GM12878 (cell line): ENCODE measurements at regions not wholly inside any gene's neighbourhood (a gene's known extent, or its start where the extent isn't known, plus 50 kb on each side); places are given as distances from the start of the nearest gene placed in this dataset.

Experiments
- ATAC-seq: fragments of 200-7000 bp; cut with Tn5 transposase; 3 replicates; pipeline ENCODE4 v1.9.1; 2020; ENCODE audit warnings: mild to moderate bottlenecking, moderate library complexity
- BruUV-seq: library from RNA; stranded (reverse); fragments of 400-500 nt; replicated peaks from 2 replicates; lab custom pipeline; 2021; lab: Mats Ljungman, UMichigan
- CTCF ChIA-PET: fragments of 300-600 bp; sonication (Branson Sonifier 250); formaldehyde crosslinking; extraction: SDS; loops from one replicate; lab custom pipeline; 2021; ENCODE audit warnings: inconsistent platforms; lab: Yijun Ruan, JAX
- POLR2A ChIA-PET: fragments of 350-600 bp; formaldehyde crosslinking; extraction: SDS; loops from one replicate; lab custom pipeline; 2021; ENCODE audit warnings: inconsistent platforms; lab: Charles Lee
- RAD21 ChIA-PET: fragments of 300-600 bp; sonication (Branson Sonifier 250); formaldehyde crosslinking; loops from one replicate; lab custom pipeline; 2023; ENCODE audit warnings: antibody characterized with exemption; ENCODE audit not compliant: unreplicated experiment; lab: Charles Lee
- SMC1A ChIA-PET: fragments of 300-600 bp; sonication (Branson Sonifier 250); formaldehyde crosslinking; loops from one replicate; lab custom pipeline; 2023; ENCODE audit not compliant: unreplicated experiment, uncharacterized antibody; lab: Charles Lee
- DNase-seq: peaks from one replicate; pipeline ENCODE4 v3.0.0-alpha.2; 2011; ENCODE audit warnings: low read depth, low spot score
- FAIRE-seq: peaks from 3 replicates; lab custom pipeline; 2011; peaks lifted over from hg19 to GRCh38; lab: Jason Lieb, UNC
- H2AFZ ChIP-seq: 2 replicates; pipeline ENCODE4 v1.6.0; 2011; ENCODE audit warnings: low read depth, low read length, control low read depth; ENCODE audit not compliant: control insufficient read depth
- H3K27ac ChIP-seq: 2 replicates; pipeline ENCODE4 v1.5.1; 2011; ENCODE audit warnings: control low read depth; ENCODE audit not compliant: control insufficient read depth, insufficient read depth
- H3K27me3 ChIP-seq, 2 experiments: replicated peaks in 1 of 2; 2 replicates each; pipeline versions ENCODE4 v1.6.0 to v1.6.1; 2011; ENCODE audit warnings: low read length in 1 of 2; ENCODE audit not compliant: control insufficient read depth in 2 of 2, insufficient read depth in 2 of 2
- H3K36me3 ChIP-seq, 2 experiments: 2 replicates each; pipeline ENCODE4 v1.5.1; 2011; ENCODE audit warnings: low read length in 1 of 2; ENCODE audit not compliant: control insufficient read depth in 2 of 2, insufficient read depth in 2 of 2
- H3K4me1 ChIP-seq: 2 replicates; pipeline ENCODE4 v1.6.1; 2011; ENCODE audit warnings: mild to moderate bottlenecking, low read length, moderate library complexity, mixed read lengths; ENCODE audit not compliant: control insufficient read depth, insufficient read depth
- H3K4me2 ChIP-seq: 2 replicates; pipeline ENCODE4 v1.6.0; 2011; ENCODE audit warnings: control low read depth; ENCODE audit not compliant: control insufficient read depth, insufficient read depth
- H3K4me3 ChIP-seq: fragments of 200-600 bp; sonication (generic); 2 replicates; pipeline ENCODE4 v1.5.1; 2016
- H3K79me2 ChIP-seq: 2 replicates; pipeline ENCODE4 v1.6.0; 2011; ENCODE audit warnings: low read length; ENCODE audit not compliant: control insufficient read depth, insufficient read depth
- H3K9ac ChIP-seq: 2 replicates; pipeline ENCODE4 v1.8.0; 2011; ENCODE audit warnings: low read length, control low read depth, mixed read lengths; ENCODE audit not compliant: control insufficient read depth, insufficient read depth
- H3K9me3 ChIP-seq: replicated peaks from 3 replicates; pipeline ENCODE4 v1.5.1; 2011; ENCODE audit warnings: mild to moderate bottlenecking, low read length; ENCODE audit not compliant: control insufficient read depth, insufficient read depth
- H4K20me1 ChIP-seq: 2 replicates; pipeline ENCODE4 v1.6.0; 2011; ENCODE audit not compliant: control insufficient read depth, insufficient read depth
- ATF7 ChIP-seq: fragments of 450-650 bp; IDR thresholded peaks from 2 replicates; pipeline ENCODE4 v1.6.1; 2016; ENCODE audit warnings: low read depth, mild to moderate bottlenecking
- BCL3 ChIP-seq: IDR thresholded peaks from 2 replicates; pipeline ENCODE4 v1.6.1; 2011; ENCODE audit warnings: borderline replicate concordance, low read depth, mild to moderate bottlenecking, moderate library complexity, low read length; ENCODE audit not compliant: insufficient read depth, poor library complexity, severe bottlenecking
- BCLAF1 ChIP-seq: fragments of 450-650 bp; IDR thresholded peaks from 2 replicates; pipeline ENCODE4 v1.6.1; 2017; ENCODE audit warnings: antibody characterized with exemption, mild to moderate bottlenecking, moderate library complexity
- CBFB ChIP-seq: IDR thresholded peaks from 2 replicates; pipeline ENCODE4 v1.6.1; 2016; ENCODE audit warnings: antibody characterized with exemption, low read depth
- CREM ChIP-seq: IDR thresholded peaks from 2 replicates; pipeline ENCODE4 v1.6.1; 2014; ENCODE audit warnings: antibody characterized with exemption, low read depth
- DPF2 ChIP-seq: fragments of 450-650 bp; IDR thresholded peaks from 2 replicates; pipeline ENCODE4 v1.6.1; 2017; ENCODE audit warnings: mild to moderate bottlenecking
- EED ChIP-seq: sonication (generic); IDR thresholded peaks from 2 replicates; pipeline ENCODE4 v1.6.1; 2016; ENCODE audit warnings: antibody characterized with exemption, low read depth
- HCFC1 ChIP-seq: fragments of 150-350 bp; IDR thresholded peaks from 2 replicates; pipeline ENCODE4 v1.6.1; 2014; ENCODE audit warnings: low read length
- IKZF1 ChIP-seq: fragments of 450-650 bp; conservative IDR thresholded peaks from 2 replicates; pipeline ENCODE4 v1.6.1; 2017; ENCODE audit warnings: antibody characterized with exemption, mild to moderate bottlenecking
- JUNB ChIP-seq: IDR thresholded peaks from 2 replicates; pipeline ENCODE4 v1.6.1; 2016; ENCODE audit warnings: antibody characterized with exemption, mild to moderate bottlenecking
- MEF2A ChIP-seq: IDR thresholded peaks from 2 replicates; pipeline ENCODE4 v1.6.1; 2011; ENCODE audit warnings: low read depth, mild to moderate bottlenecking, low read length, moderate library complexity; ENCODE audit not compliant: insufficient read depth
- MYB ChIP-seq: fragments of 150-350 bp; IDR thresholded peaks from 2 replicates; pipeline ENCODE4 v1.6.1; 2014; ENCODE audit warnings: mild to moderate bottlenecking, low read depth, low read length, borderline replicate concordance
- MYC ChIP-seq: IDR thresholded peaks from 2 replicates; pipeline ENCODE4 v1.6.1; 2011; ENCODE audit warnings: mild to moderate bottlenecking, low read length, moderate library complexity, inconsistent platforms; ENCODE audit not compliant: insufficient read depth, insufficient replicate concordance, insufficient read length, severe bottlenecking
- NR2C1 ChIP-seq: fragments of 450-650 bp; IDR thresholded peaks from 2 replicates; pipeline ENCODE4 v1.6.1; 2017; ENCODE audit warnings: antibody characterized with exemption, mild to moderate bottlenecking, moderate library complexity
- POU2F2 ChIP-seq: IDR thresholded peaks from 3 replicates; pipeline ENCODE4 v1.6.1; 2011; ENCODE audit warnings: low read depth, mild to moderate bottlenecking, low read length, borderline replicate concordance
- SIN3A ChIP-seq: IDR thresholded peaks from 2 replicates; pipeline ENCODE4 v1.6.1; 2012; ENCODE audit warnings: low read depth, low read length, improper control_type of control experiment
- SIX5 ChIP-seq: IDR thresholded peaks from 2 replicates; pipeline ENCODE4 v1.6.1; 2011; ENCODE audit warnings: mild to moderate bottlenecking, low read depth, low read length, moderate library complexity; ENCODE audit not compliant: severe bottlenecking
- SMAD1 ChIP-seq: fragments of 450-650 bp; IDR thresholded peaks from 2 replicates; pipeline ENCODE4 v1.6.1; 2018; ENCODE audit warnings: mild to moderate bottlenecking, low read depth; ENCODE audit not compliant: partially characterized antibody
- USF1 ChIP-seq: IDR thresholded peaks from 2 replicates; pipeline ENCODE4 v1.6.1; 2011; ENCODE audit warnings: borderline replicate concordance, low read depth, mild to moderate bottlenecking, moderate library complexity, mixed read lengths, low read length; ENCODE audit not compliant: insufficient read depth; ENCODE audit errors: extremely low read length
- ZBED1 ChIP-seq: IDR thresholded peaks from 2 replicates; pipeline ENCODE4 v1.6.1; 2016; ENCODE audit warnings: borderline replicate concordance
- ZSCAN29 ChIP-seq: fragments of 450-650 bp; IDR thresholded peaks from 2 replicates; pipeline ENCODE4 v1.6.1; 2017; ENCODE audit warnings: mild to moderate bottlenecking, moderate library complexity
- whole genome bisulfite sequencing: methylation state at CpG from one replicate; pipeline ENCODE4 v1.1.6; 2016; ENCODE audit warnings: low lambda C conversion rate; ENCODE audit not compliant: insufficient replicate concordance, insufficient coverage; ENCODE audit errors: missing lambda C conversion rate; 5-methylcytosine and 5-hydroxymethylcytosine counted together
- in situ Hi-C: fragments of 300-500 bp; cut with MboI; formaldehyde crosslinking; loops from 9 replicates; pipeline ENCODE4 v1.14.3; 2018; ENCODE audit warnings: mixed read lengths
- intact Hi-C: fragments of 100-400 bp; cut with micrococcal nuclease; formaldehyde crosslinking; loops from one replicate; pipeline ENCODE4 v1.14.2; 2022; ENCODE audit not compliant: unreplicated experiment

DNA sequence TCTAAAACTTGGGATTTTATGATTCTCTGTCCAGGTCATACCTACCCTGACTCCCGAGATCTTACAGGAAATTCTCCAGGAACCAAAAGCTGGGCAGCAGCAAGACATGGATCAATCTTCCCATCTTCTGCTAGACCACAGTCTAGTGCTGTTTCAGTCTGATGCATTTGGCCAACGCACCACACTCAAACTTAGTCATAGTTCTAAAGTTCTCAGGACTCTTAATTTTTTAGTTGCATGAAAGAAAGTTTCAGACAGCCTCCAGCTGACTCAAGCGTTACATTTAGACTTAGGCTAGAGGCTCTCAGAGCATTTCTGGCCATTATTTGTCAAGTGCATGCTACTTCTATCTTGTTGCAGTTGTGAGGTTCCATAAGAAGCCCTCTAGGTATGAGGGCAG lies 230.1 kb upstream of the CCDC150 start:
- BruUV-seq: no TSS peak
- Histone ChIP-seq H3K4me3 (peak overlapping the region; percentile 56), H3K27ac (peak overlapping the region; percentile 71), H3K4me2 (peak overlapping the region; percentile 65), H3K9ac (peak overlapping the region; percentile 74), H3K27me3 (no peaks in the 10 kb centered on the region), H3K4me1 (peaks cover 45% of the 10 kb centered on the region), H3K36me3 (no peaks in the 10 kb centered on the region), H3K9me3 (no peaks in the 10 kb centered on the region; the same call in 2 of the 3 replicates), H3K79me2 (peaks cover 50% of the 10 kb centered on the region), H4K20me1 (no peaks in the 10 kb centered on the region), H2AFZ (0 out of 2 replicates have a peak overlapping the region, but pooled peaks have one; percentile 12)
- ChIA-PET POLR2A (interaction anchor here (0.7 to 1.9 kb wide), 3 partner anchors 10 to 45 kb away, joined by 3 to 9 read pairs (median 3); no protein-coding TSS in a partner anchor), SMC1A (interaction anchor here (1.1 to 10.5 kb wide), 7 partner anchors 11 to 47 kb away, joined by 3 to 99 read pairs (median 11); no protein-coding TSS in a partner anchor), CTCF (interaction anchor here (1.0 to 9.8 kb wide), 3 partner anchors 25 to 42 kb away, joined by 3 to 94 read pairs (median 8); no protein-coding TSS in a partner anchor), RAD21 (interaction anchor here (0.6 to 2.3 kb wide), 9 partner anchors 11 to 332 kb away, joined by 3 to 18 read pairs (median 5); no protein-coding TSS in a partner anchor)
- ATAC-seq (peak; percentile 53), DNase-seq (peak; percentile 68), FAIRE-seq (peak; percentile 62)
- in situ Hi-C loops: no loop called here
- WGBS: 2% methylated on average over 3 of the region's 3 CpGs
- intact Hi-C loops: loop anchor here (1.0 to 2.0 kb wide), 2 partner anchors 32 to 43 kb away; no protein-coding TSS in a partner anchor
- TF ChIP-seq DPF2 (no peak), EED (peak; percentile 92), IKZF1 (0 out of 2 replicates have a peak, but pooled peaks have one; percentile 31), ZBED1 (peak; percentile 76; the same call in 1 of the 2 replicates), MEF2A (0 out of 2 replicates have a peak, but pooled peaks have one; percentile 38), SIX5 (no peak), NR2C1 (no peak), MYB (no peak), BCLAF1 (no peak), POU2F2 (0 out of 3 replicates have a peak, but pooled peaks have one; percentile 34), USF1 (no peak), HCFC1 (no peak), MYC (no peak), JUNB (peak; percentile 47; the same call in 1 of the 2 replicates), CREM (peak; percentile 34; the same call in 1 of the 2 replicates), CBFB (peak; percentile 68; the same call in 1 of the 2 replicates), SMAD1 (no peak), ZSCAN29 (no peak), BCL3 (peak; percentile 95), SIN3A (no peak), ATF7 (no peak)
